B cell (primary cell): ENCODE measurements at regions not wholly inside any gene's neighbourhood (a gene's known extent, or its start where the extent isn't known, plus 50 kb on each side); places are given as distances from the start of the nearest gene placed in this dataset.

ENCODE experiments used
- CTCF ChIP-seq: fragments of 200-600 bp; IDR thresholded peaks from one replicate; pipeline ENCODE4 v1.8.0; 2022; ENCODE audit warnings: antibody characterized with exemption, mild to moderate bottlenecking
- EZH2 ChIP-seq: IDR thresholded peaks from 2 replicates; pipeline ENCODE4 v1.6.1; 2012; ENCODE audit warnings: borderline replicate concordance, low read depth, mild to moderate bottlenecking, moderate library complexity, low read length; ENCODE audit not compliant: insufficient read depth, poor library complexity, severe bottlenecking

DNA sequence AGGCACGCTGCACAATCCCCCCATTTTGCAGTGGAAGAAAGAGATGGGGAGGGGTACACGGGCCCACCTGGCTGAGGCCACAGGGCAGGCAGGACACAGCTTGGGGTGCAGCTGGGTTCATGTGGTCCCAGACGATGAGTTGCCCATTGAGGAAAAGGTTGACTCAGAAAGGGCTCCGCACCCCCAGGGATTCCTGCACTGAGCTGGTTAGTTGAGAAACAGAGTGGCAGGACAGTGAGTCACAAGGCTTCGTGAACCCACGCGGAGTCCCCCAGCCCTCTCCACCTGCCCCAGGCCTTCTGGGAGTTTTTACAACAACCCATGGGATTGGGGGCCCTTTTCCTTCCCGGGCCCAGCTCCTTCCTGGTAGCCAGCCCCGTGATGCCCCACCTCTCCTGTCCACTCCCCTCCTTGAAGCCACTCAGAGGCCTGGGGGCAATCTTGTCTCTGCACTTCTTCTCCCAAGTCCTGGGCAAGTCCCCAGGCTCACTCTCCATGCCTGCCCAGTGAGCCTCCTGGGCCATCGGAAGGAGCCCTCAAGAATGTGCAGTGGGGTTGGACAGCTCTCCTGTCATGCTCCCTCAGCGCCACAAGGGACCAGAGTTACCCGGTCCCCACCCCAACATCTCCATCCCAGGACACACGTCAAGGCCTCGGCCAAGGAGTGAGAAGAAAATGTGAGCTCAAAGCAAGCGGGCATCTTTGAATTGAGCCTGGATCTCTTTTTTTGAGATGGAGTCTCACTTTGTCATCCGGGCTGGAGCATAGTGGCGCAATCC, 251.2 kb downstream of the PARN start:
- TF ChIP-seq CTCF (no peak), EZH2 (no peak)
